ENCODE measurements at regions not wholly inside any gene's neighbourhood (a gene's known extent, or its start where the extent isn't known, plus 50 kb on each side); places are given as distances from the start of the nearest gene placed in this dataset.
"Not testable (repeated sequence)": the region's sequence is repeated elsewhere in the genome, so short reads cannot be mapped to it uniquely, and the experiment has no call there.

DNA sequence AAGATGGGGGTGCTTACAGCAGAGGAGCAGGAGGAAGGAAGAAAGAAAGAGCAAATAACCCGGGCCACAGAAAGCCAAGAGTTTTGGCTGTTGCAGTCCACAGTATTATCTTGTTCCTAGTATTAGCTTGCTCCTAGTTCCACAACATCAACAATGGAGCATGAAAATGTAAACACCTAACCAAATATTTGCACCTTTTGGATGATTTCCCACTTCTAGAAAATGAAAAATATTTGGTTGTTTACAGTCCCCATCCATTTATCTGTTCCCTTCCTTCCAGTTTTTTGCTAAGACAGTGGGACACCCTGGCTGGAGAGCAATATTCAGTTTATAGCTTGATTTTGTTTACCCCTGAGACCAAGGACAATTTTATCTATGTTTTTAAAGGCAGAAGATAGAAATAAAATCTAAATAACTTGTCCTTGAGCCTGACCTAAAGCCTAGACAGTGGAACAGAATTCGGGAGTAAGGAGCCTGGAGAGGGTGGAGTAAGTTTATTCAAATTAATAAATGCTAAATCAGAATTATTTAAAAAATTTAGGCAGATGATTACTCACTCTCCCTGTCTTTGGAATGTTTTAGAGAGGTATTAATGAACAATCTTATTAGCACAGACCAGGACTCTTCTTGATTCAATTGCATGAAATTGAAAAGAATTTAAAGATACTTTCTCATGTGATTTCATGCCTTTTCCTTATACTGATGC lies 51.6 kb downstream of the RESF1 start:
- no peak for DNase-seq (ENCODE audit: low read depth in 4 of 6, low spot score in 6 of 6)
- Histone ChIP-seq H3K9me3 (ENCODE audit: control insufficient read depth, insufficient read depth, low read length) (no peaks in the 10 kb centered on the region), H3K4me1 (ENCODE audit: control insufficient read depth, insufficient read depth, low read length) (no peaks in the 10 kb centered on the region), H3K27me3 (ENCODE audit: control insufficient read depth, insufficient read depth, low read length) (no peaks in the 10 kb centered on the region), H3K27ac (ENCODE audit: low read depth, low read length) (no peak overlapping the region), H3K36me3 (ENCODE audit: control insufficient read depth, insufficient read depth, low read length) (no peaks in the 10 kb centered on the region), H3K4me3 (ENCODE audit: low read depth, low read length) (no peak overlapping the region)
- WGBS (ENCODE audit: insufficient coverage) = no CpG with 5 or more reads among the region's 2 CpGs

DNA sequence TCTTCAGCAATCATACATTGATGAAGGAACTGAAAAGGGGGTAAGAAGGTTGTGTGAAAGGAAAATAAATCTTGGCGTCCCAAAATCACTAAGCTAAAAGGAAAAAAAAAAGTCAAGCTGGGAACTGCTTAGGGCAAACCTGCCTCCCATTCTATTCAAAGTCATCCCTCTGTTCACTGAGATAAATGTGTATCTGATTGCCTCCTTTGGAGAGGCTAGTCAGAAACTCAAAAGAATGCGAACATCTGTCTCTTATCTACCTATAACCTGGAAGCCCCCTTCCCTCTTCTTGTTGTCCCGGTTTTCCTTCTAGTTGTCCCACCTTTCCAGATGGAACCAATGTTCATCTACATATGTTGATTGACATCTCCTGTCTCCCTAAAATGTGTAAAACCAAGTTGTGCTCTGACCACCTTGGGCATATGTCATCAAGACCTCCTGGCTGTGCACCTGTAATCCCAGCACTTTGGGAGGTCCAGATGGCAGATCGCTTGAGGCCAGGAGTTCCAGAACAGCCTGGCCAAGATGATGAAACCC lies 53.1 kb downstream of the RESF1 start:
- Histone ChIP-seq H3K4me1 (ENCODE audit: control insufficient read depth, insufficient read depth, low read length) (no peaks in the 10 kb centered on the region), H3K36me3 (ENCODE audit: control insufficient read depth, insufficient read depth, low read length) (no peaks in the 10 kb centered on the region), H3K27me3 (ENCODE audit: control insufficient read depth, insufficient read depth, low read length) (no peaks in the 10 kb centered on the region), H3K27ac (ENCODE audit: low read depth, low read length) (no peak overlapping the region), H3K4me3 (ENCODE audit: low read depth, low read length) (no peak overlapping the region), H3K9me3 (ENCODE audit: control insufficient read depth, insufficient read depth, low read length) (no peaks in the 10 kb centered on the region)
- DNase-seq (ENCODE audit: low read depth in 4 of 6, low spot score in 6 of 6) = no peak
- 100% methylated on average over 2 of the region's 4 CpGs for WGBS (ENCODE audit: insufficient coverage)

DNA sequence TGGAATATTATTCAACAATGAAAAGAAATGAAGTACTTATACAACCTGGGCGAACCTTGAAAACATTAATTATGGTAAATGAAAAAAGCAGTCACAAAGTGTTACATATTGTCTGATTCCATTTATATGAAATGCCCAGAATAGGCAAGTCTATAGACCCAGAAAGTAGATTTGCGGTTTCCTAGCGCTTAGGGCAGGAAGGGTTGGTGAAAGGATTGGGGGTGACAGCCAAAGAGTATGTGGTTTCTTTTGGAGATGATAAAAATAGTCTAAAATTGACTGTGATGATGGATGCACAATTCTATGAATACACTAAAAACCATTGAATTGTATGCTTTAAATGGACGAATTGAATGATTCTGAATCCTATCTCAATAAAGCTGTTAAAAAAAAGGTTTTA lies 55.8 kb downstream of the RESF1 start:
- Histone ChIP-seq H3K4me3 (ENCODE audit: low read depth, low read length) (no peak overlapping the region), H3K9me3 (ENCODE audit: control insufficient read depth, insufficient read depth, low read length) (no peaks in the 10 kb centered on the region), H3K27ac (ENCODE audit: low read depth, low read length) (no peak overlapping the region), H3K27me3 (ENCODE audit: control insufficient read depth, insufficient read depth, low read length) (no peaks in the 10 kb centered on the region), H3K36me3 (ENCODE audit: control insufficient read depth, insufficient read depth, low read length) (no peaks in the 10 kb centered on the region), H3K4me1 (ENCODE audit: control insufficient read depth, insufficient read depth, low read length) (no peaks in the 10 kb centered on the region)
- no peak for DNase-seq (ENCODE audit: low read depth in 4 of 6, low spot score in 6 of 6)
- 94% methylated on average over 2 of the region's 4 CpGs for WGBS (ENCODE audit: insufficient coverage)

DNA sequence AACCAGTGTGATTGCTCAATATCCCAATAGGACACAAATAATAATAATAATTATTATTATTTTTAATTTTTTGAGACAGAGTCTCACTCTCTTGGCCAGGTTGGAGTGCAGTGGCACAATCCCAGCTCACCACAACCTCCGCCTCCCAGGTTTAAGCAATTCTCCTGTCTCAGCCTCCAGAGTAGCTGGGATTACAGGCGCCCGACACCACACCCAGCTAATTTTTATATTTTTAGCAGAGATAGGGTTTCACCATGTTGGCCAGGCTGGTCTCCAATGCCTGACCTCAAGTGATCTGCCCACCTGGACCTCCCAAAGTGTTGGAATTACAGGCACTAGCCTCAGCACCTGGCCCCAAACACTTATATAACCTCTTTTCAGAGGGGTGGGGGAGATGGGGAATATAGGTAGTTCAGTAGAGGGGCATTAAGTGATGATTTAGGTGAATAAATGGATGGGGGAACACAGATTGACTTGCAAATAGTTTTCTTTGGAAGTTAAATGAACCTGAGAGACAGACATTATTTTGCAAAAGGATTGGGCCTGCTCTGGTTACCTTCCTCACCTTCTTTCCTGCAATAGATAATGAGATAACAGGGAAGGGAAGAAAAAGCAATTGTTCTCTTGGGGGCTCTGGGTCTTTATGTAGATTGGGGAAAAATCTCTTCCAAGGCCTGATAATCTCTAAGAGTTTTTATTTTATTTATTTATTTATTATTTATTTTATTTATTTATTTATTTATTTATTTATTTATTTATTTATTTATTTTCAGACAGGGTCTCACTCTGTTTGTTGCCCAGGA lies 57.7 kb downstream of the RESF1 start:
- Histone ChIP-seq H3K9me3 (ENCODE audit: control insufficient read depth, insufficient read depth, low read length) (no peaks in the 10 kb centered on the region), H3K27me3 (ENCODE audit: control insufficient read depth, insufficient read depth, low read length) (no peaks in the 10 kb centered on the region), H3K27ac (ENCODE audit: low read depth, low read length) (no peak overlapping the region), H3K4me3 (ENCODE audit: low read depth, low read length) (no peak overlapping the region), H3K4me1 (ENCODE audit: control insufficient read depth, insufficient read depth, low read length) (no peaks in the 10 kb centered on the region), H3K36me3 (ENCODE audit: control insufficient read depth, insufficient read depth, low read length) (no peaks in the 10 kb centered on the region)
- WGBS (ENCODE audit: insufficient coverage) = 83% methylated on average over 1 of the region's 3 CpGs
- no peak for DNase-seq (ENCODE audit: low read depth in 4 of 6, low spot score in 6 of 6)

DNA sequence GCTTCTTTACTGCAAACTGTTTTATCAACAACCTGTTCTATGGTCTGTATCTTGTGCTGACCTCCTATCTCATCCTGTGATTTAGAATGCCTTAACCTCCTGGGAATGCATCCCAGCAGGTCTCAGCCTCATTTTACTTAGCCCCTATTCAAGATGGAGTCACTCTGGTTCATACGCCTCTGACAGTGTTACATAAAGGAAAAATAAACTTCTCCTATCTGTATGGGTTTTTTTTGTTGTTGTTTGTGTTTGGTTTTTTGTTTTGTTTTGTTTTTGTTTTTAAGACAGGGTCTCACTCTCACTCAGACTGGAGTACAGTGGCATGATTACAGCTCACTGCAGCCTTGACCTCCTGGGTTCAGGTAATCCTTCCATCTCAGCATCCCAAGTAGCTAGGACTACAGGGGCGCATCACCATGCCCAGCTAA lies 62.1 kb downstream of the RESF1 start:
- WGBS (ENCODE audit: insufficient coverage) = 75% methylated on average over 1 of the region's 2 CpGs
- Histone ChIP-seq H3K27ac (ENCODE audit: low read depth, low read length) (no peak overlapping the region), H3K27me3 (ENCODE audit: control insufficient read depth, insufficient read depth, low read length) (no peaks in the 10 kb centered on the region), H3K9me3 (ENCODE audit: control insufficient read depth, insufficient read depth, low read length) (no peaks in the 10 kb centered on the region), H3K4me1 (ENCODE audit: control insufficient read depth, insufficient read depth, low read length) (no peaks in the 10 kb centered on the region), H3K4me3 (ENCODE audit: low read depth, low read length) (no peak overlapping the region), H3K36me3 (ENCODE audit: control insufficient read depth, insufficient read depth, low read length) (no peaks in the 10 kb centered on the region)
- no peak for DNase-seq (ENCODE audit: low read depth in 4 of 6, low spot score in 6 of 6)

DNA sequence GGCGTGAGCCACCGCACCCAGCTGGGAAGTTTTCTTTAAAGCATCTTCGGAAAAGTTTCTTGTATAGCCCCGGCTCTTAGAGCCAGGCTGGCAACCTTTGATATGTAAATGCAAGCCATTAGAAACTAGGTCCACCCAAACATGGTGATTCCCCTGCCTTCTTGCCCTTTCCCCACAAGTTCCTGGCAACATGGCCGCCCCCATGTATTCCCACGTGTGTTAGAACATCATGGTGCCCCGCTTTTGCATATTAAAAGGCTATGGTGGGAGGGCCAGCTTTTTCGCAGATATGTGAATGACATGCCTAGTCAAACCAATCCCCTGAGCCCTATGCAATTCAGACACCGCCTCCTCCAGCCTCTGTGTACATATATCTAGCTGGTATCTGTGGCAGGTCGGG lies 63.2 kb downstream of the RESF1 start:
- not testable (repeated sequence) for H3K4me3 ChIP-seq (ENCODE audit: low read depth, low read length); H3K9me3 ChIP-seq (ENCODE audit: control insufficient read depth, insufficient read depth, low read length); DNase-seq (ENCODE audit: low read depth in 4 of 6, low spot score in 6 of 6); H3K4me1 ChIP-seq (ENCODE audit: control insufficient read depth, insufficient read depth, low read length); H3K36me3 ChIP-seq (ENCODE audit: control insufficient read depth, insufficient read depth, low read length); H3K27me3 ChIP-seq (ENCODE audit: control insufficient read depth, insufficient read depth, low read length); H3K27ac ChIP-seq (ENCODE audit: low read depth, low read length)
- 90% methylated on average over 4 of the region's 10 CpGs for WGBS (ENCODE audit: insufficient coverage)

DNA sequence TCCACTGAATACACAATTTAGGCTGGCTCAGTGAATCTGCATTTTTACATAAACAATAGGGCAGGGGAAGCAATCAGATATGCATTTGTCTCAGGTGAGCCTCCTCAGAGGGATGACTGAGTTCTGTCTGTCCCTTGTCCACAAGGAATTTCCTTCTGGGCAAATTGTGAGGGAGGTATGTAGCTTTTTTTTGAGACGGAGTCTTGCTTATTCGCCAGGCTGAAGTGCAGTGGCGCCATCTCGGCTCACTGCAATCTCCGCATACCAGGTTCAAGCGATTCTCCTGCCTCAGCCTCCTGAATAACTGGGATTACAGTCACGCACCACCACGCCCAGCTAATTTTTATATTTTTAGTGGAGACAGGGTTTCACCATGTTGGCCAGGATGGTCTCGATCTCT lies 64.6 kb downstream of the RESF1 start:
- not testable (repeated sequence) for H3K9me3 ChIP-seq (ENCODE audit: control insufficient read depth, insufficient read depth, low read length); H3K27ac ChIP-seq (ENCODE audit: low read depth, low read length); H3K27me3 ChIP-seq (ENCODE audit: control insufficient read depth, insufficient read depth, low read length); H3K4me3 ChIP-seq (ENCODE audit: low read depth, low read length); H3K4me1 ChIP-seq (ENCODE audit: control insufficient read depth, insufficient read depth, low read length); DNase-seq (ENCODE audit: low read depth in 4 of 6, low spot score in 6 of 6); H3K36me3 ChIP-seq (ENCODE audit: control insufficient read depth, insufficient read depth, low read length)
- WGBS (ENCODE audit: insufficient coverage) = 86% methylated on average over 9 of the region's 9 CpGs

DNA sequence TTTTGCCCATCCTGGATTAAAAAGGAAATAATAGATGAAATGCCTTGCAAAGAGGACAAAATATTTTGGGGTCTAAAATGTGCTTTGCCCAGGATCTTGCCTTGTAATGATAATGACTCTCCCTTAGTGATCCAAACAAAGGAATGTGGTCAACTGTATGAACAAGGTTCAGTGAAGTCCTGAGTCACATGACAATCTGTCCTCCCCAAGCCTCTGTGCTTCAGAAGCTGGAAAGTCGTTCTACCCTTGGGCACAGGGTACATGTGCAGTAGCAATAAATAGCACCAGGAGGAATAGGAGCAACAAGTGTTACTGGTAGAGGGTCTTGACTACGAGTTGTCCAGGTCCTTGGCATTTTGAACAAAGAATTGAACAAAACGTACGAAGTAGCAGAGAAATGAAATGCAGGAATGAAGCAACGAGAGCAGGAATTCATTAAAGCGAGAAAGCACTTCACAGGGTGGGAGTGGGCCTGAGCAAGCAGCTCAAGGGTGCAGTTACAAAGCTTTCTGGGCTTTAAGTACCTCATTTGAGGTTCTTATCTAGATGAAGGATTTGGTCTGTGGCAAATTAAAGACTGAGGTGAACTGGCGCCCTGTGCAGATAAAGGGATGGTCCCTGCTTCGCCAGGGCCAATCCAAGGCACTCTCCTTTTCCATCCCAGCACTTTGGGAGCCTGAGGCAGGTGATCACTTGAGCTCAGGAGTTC lies 65.8 kb downstream of the RESF1 start:
- Histone ChIP-seq H3K36me3 (ENCODE audit: control insufficient read depth, insufficient read depth, low read length) (no peaks in the 10 kb centered on the region), H3K4me1 (ENCODE audit: control insufficient read depth, insufficient read depth, low read length) (no peaks in the 10 kb centered on the region), H3K9me3 (ENCODE audit: control insufficient read depth, insufficient read depth, low read length) (no peaks in the 10 kb centered on the region), H3K27ac (ENCODE audit: low read depth, low read length) (no peak overlapping the region), H3K4me3 (ENCODE audit: low read depth, low read length) (no peak overlapping the region), H3K27me3 (ENCODE audit: control insufficient read depth, insufficient read depth, low read length) (no peaks in the 10 kb centered on the region)
- no peak for DNase-seq (ENCODE audit: low read depth in 4 of 6, low spot score in 6 of 6)
- 61% methylated on average over 8 of the region's 8 CpGs for WGBS (ENCODE audit: insufficient coverage)

DNA sequence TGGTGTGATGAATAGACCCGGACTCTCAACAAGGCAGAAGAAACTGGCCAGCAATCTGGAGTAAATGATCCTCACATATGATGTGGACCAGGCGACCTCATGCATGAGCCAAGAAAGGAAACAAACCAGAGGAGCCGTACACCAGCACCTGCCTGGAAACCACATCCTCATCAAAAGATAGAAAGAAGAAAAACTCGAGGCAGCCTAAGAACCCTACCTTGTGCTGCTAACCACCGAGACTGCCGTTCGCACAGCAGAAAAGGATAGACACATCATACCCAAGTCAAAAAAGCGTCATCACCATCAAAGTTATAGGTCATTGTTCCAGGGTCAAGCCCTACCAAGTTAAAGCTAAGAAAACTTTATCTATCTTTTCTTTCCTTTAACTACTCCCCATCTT lies 66.7 kb downstream of the RESF1 start:
- H3K4me1 ChIP-seq (ENCODE audit: control insufficient read depth, insufficient read depth, low read length) = no peaks in the 10 kb centered on the region
- WGBS (ENCODE audit: insufficient coverage) = 92% methylated on average over 6 of the region's 8 CpGs

More for the DNA sequence above, 66.7 kb downstream of the RESF1 start:
- DNase-seq (ENCODE audit: low read depth in 4 of 6, low spot score in 6 of 6) = no peak
- Histone ChIP-seq H3K4me3 (ENCODE audit: low read depth, low read length) (no peak overlapping the region), H3K9me3 (ENCODE audit: control insufficient read depth, insufficient read depth, low read length) (no peaks in the 10 kb centered on the region), H3K36me3 (ENCODE audit: control insufficient read depth, insufficient read depth, low read length) (no peaks in the 10 kb centered on the region), H3K27ac (ENCODE audit: low read depth, low read length) (no peak overlapping the region), H3K27me3 (ENCODE audit: control insufficient read depth, insufficient read depth, low read length) (no peaks in the 10 kb centered on the region)
